NOMO-1 treated with DMSO at 0.1 percent for 48 hours (cell line): ENCODE measurements at regions not wholly inside any gene's neighbourhood (a gene's known extent, or its start where the extent isn't known, plus 50 kb on each side); places are given as distances from the start of the nearest gene placed in this dataset.
"Not testable (repeated sequence)": the region's sequence is repeated elsewhere in the genome, so short reads cannot be mapped to it uniquely, and the experiment has no call there.

ENCODE experiments used
- DNase-seq: peaks from one replicate; lab custom pipeline; 2025; ENCODE audit not compliant: unreplicated experiment; lab: John Stamatoyannopoulos, UW

DNA sequence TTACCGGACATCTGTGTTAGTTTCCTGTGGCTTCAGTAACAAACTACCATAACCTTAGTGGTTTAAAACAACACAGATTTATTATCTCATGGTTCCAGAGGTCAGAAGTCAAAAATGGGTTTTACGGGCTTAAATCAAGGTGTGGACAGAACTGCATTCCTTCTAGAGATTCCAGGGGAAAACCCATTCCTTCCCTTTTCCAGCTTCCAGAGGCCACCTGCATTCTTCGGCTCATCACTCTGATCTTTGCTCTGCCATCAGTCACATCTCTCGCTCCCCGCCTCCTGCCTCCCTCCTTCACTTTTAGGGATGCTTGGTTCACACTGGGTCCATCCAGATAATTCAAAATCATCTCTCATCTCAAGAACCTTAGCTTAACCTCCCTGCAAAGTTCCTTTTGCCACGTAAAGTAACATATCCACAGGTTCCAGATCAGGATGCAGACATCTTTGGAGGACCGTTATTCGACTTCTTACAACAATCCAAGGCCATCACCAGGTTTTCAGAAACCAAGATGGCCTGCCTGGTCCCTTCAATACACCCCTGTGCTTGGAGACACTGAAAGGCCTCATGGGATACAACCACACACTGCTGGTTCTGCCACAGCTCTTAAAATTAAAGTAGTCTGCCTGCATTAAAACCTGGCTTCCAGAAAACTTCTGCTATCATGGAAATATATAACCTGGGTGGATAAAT lies 225.9 kb upstream of the MYO3A start:
- no peak for DNase-seq

GRCh38 chr10:25713894-25714240 lies 220.2 kb upstream of the MYO3A start:
- no peak for DNase-seq

DNA sequence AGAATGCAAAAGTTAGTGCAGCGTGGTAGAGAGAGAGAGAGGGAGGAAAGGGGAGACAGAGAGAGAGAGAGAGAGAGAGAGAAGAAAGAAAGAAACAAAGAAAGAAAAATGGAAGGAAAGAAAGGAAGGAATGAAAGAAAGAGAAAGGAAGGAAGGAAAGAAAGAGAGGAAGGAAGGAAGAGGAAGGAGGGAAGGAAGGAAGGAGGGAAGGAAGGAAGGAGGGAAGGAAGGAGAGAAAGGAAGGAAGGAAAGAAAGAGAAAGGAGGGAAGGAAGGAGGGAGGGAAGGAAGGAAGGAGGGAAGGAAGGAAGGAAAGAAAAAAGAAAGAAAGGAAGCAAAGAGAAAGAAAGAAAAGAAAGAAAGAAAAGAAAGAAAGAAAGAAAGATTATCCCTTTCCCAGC lies 209.8 kb upstream of the MYO3A start:
- DNase-seq = no peak

DNA sequence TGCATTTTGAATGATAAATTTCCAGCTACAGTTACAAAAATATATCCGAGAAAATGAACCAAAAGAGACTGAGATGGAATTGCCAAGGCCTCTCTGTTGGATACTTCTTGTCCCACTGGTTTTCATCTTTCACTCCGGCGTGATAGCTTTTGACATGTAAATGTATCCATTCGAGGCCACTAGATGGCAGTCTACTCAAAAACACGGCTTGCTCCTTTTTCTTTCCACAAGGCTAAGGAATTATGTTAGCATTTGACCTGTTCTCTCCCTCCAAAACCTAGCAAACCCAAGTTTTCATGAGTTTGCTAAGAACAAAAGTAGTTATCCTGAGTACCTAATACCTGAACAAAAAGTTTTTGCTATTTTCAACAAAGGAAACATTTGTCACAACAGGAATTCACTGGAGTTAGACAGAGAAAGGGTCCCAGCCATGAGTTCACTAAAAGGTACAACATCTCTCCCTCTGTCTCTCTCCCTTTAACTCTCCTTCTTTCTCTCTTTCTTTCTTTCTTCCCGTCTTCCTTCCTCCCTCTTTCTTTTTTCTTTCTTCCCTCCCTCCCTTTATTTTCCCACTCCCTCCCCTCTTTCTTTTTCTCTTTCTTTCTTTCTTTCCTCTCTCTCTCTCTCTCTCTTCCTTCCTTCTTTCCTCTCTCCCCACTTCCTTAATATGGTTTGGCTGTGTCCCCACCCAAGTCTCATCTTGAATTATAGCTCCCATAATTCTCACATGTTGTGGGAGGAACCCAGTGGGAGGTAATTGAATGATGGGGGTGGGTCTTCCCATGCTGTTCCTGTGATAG lies 207.9 kb upstream of the MYO3A start:
- DNase-seq = peak; percentile 65

DNA sequence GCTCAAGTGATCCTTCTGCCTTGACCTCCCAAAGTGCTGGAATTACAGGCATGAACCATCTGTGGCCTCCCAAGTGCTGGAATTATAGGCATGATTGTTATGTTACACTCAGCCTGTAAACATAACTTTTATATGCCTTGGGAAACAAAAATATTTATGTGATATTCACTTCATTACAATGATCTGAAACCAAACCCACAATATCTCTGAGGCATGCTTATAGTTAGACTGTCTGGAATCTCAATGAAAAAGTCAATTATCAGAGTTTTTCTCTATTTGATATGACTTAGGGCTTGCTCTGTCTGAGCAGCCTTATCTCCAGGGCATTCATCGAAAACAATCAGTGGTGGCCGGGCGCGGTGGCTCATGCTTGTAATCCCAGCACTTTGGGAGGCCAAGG lies 195.3 kb upstream of the MYO3A start:
- no peak for DNase-seq

DNA sequence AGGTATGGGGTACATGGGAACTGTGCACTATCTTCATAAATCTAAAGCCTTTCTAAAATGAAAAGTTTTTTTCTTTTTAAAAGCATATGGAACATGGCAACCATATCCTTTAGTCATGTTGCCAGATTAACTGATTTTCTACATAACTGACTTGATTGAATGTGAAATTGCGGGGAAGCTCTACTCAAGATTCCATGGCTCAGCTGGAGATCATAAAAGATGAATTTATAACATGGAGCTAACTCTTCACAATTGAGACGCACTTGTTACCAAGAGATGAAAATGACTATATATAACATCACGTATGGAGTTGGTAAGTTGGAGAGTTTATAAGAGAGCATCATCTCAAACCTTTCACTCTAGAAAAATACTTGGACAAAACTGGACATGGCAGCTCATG lies 190.2 kb upstream of the MYO3A start:
- DNase-seq = no peak

DNA sequence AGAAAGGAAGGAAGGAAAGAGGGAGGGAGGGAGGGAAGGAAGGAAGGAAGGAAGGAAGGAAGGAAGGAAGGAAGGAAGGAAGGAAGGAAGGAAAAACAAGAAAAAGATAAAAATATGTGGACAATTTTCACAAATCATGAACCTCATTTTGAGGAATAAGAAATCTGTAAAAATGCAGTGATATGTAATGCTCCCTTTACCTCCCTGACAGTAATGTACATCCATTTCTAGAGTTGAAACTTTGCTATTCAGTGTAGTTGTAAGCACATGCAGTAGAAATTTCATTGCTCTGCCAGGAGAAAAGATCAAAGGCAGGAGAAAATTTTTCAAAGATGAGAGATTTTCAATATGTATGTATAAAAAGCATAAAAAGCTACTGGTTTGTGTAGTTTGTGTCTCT lies 189.5 kb upstream of the MYO3A start:
- DNase-seq = no peak

DNA sequence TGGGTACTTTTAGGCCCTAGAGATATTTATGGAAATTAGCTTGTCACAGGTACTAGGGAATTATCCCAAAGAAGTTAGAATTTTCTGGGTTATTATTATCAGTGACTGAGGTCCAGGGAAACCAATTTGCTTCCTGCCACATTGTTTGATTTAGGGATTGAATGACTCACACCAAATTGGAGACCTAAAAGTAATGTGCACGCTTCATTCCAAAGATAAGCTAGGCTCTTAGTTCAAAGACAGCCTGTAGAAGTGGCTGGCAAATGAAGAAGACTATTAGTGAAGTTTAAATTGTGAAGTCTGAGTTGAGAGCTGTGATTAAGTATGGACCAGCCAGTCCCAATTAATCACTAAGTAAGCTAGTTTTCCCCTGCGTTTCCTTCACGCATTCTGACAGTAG lies 188.1 kb upstream of the MYO3A start:
- no peak for DNase-seq

DNA sequence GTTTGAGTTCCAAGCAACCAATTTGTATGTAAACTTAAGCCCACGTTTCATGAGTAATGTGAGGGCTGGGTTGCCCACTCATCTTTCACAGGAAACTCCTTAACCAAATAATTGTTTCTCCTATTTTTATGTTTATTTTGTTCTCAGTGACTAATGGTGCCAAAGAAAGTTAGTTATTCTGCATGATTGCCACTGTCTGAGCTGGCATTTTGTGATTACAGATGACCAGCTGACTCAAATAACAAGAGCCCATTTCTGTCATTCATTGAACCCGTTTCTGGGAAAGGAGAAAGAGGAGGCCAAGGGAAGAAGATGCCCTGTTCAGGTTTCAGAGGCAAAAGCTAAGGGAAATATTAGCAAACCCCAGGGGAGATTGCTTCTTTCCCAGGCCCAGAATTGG lies 186.9 kb upstream of the MYO3A start:
- no peak for DNase-seq

DNA sequence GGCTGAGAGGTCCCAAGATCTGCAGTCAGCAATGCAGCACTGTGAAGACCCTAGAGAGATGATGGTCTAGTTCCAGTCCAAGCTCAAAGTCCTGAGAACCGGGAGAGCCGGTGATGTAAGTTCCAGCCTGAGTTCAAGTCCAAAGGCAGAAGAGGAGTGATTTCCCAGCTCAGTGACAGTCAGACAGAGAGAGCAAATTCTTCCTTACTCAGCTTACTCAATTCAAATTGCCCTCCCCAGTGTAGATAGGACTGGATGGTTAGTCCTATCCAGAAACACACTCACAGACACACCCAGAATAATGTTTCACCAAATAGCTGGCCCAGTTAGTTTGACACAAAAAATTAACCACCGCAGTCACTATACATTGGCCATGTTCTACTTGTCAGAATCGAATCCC lies 185.5 kb upstream of the MYO3A start:
- no peak for DNase-seq

DNA sequence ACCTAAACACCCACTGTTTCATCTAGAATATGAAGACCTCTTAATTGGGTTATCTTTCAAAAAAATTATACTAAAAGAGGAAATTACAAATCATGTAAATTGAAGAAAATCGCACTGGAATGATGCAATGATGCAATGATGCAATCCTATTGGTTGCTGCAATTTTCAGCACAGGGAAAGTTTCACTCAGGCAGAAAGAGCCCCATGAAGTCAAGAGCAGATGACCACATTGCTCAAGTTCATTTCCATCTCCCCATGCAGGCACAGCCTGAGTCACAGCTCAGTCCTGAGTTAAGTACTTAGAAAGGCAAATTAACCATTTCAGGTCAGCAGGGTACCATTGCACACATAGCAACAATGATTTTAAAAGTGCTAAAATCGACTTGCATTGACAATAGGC lies 180.3 kb upstream of the MYO3A start:
- DNase-seq = peak; percentile 96

DNA sequence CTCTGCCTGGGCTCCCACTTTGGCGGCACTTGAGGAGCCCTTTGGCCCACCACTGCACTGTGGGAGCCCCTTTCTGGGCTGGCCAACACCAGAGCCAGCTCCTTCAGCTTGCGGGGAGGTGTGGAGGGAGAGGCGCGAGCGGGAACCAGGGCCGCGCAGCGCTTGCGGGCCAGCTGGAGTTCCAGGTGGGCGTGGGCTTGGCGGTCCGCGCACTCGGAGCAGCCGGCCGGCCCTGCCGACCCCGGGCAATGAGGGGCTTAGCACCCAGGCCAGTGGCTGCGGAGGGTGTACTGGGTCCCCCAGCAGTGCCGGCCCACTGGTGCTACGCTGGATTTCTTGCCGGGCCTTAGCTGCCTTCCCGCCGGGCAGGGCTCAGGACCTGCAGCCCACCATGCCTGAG lies 178.2 kb upstream of the MYO3A start:
- not testable (repeated sequence) for DNase-seq

GRCh38 chr10:25756784-25757183 lies 177.2 kb upstream of the MYO3A start:
- no peak for DNase-seq

DNA sequence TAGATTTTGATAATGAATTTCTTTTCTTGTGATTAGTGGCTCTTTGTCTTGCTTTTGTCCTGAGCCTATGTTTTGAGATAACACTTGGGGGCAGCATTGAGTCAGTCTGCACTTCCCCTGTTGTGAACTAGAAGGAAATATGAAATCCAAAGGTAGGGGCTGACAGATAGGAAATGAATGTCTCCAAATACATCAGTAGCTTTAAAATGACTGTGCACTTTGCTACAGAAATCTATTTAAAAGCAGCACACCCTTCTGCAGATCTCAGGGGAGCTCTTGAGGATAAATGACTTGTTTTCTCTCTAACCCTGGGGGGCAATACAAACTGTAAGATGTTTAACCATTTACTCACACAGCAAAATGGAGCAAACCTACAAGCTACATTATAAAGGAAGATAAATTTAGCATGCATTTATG lies 176.0 kb upstream of the MYO3A start:
- peak; percentile 78 for DNase-seq

- no peak for DNase-seq
These were observed 175.5 kb upstream of the MYO3A start for GRCh38 chr10:25758511-25758910.

DNA sequence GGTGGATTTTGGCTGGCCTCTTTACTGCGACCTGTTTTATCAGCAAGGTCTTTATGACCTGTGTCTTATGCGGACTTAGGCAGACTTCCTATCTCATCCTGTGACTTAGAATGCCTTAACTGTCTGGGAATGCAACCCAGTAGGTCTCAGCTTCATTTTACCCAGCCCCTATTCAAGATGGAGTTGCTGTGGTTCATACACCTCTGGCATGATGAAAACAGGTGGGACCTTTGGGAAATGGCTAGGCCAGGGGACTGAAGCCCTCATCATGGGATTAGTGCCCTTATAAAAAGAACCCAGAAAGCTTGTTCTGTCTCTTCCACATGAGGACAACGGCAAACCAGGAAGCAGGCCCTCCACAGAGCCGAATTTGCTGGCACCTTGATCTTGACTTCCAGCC lies 172.1 kb upstream of the MYO3A start:
- DNase-seq = no peak

- no peak for DNase-seq
These were observed 167.8 kb upstream of the MYO3A start for GRCh38 chr10:25766213-25766612.

DNA sequence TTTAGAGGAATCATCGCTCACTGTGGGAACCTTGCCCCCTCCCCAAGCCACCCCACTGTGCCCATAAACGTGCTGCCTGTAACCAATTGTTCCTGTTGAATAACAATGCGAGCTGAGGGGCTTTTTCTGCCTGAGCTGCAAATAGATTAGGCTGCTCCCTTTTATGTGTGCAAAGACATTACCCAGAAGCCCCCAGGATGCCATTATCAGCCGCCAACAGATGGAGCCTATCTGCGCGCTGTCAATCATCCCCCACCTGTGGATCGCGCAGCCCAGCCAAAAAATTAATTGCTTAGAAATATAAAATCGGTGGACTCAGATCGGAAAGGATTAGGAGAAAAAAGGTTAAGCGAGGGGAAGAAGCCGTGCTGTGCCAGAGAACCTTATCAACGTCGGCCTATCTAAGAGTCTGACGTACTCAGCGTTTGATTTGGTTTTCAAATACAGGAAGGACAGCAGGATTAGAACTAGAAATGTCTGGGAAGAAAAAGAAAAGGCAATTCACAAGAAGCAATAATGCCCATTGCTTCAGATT lies 167.3 kb upstream of the MYO3A start:
- no peak for DNase-seq

DNA sequence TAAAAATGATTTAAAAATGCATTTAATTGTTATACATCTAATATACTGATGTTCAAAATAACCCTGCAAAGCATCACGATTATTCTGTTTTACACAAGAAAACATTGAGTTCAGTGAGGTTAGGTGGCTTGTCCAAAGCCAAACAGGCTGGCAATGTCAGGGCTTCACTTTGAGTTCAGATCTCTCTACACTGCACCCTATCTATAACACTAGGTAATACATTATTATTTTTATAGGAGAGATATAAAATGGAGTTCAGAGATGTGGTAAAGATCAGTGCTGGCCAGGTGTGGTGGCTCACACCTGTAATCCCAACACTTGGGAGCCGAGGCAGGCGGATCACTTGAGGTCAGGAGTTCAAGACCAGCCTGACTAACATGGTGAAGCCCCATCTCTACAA lies 165.9 kb upstream of the MYO3A start:
- DNase-seq = no peak

- no peak for DNase-seq
These were observed 155.4 kb upstream of the MYO3A start for GRCh38 chr10:25778646-25779045.

GRCh38 chr10:25786161-25786560 lies 147.9 kb upstream of the MYO3A start:
- no peak for DNase-seq

- no peak for DNase-seq
These were observed 147.1 kb upstream of the MYO3A start for GRCh38 chr10:25786899-25787298.
